ENCODE measurements at regions not wholly inside any gene's neighbourhood (a gene's known extent, or its start where the extent isn't known, plus 50 kb on each side); places are given as distances from the start of the nearest gene placed in this dataset.

GRCh38 chr14:53534841-53535240, 381.7 kb upstream of the DDHD1 start:
- CTCF ChIA-PET = no interaction called here
- DNase-seq = no peak
- Mint-ChIP-seq H3K9me3 (no peaks in the 10 kb centered on the region), H3K27me3 (ENCODE audit: low read depth) (no peaks in the 10 kb centered on the region), H3K36me3 (ENCODE audit: low read depth) (no peaks in the 10 kb centered on the region), H3K27ac (no peak overlapping the region), H3K4me3 (no peak overlapping the region), H3K4me1 (ENCODE audit: low read depth) (no peaks in the 10 kb centered on the region)
- intact Hi-C loops (cut with micrococcal nuclease) = no loop called here

GRCh38 chr14:53533384-53533970, 380.4 kb upstream of the DDHD1 start:
- intact Hi-C loops (cut with micrococcal nuclease) = no loop called here
- CTCF ChIA-PET = no interaction called here

GRCh38 chr14:53532853-53533252, 379.7 kb upstream of the DDHD1 start:
- H3K4me3 Mint-ChIP-seq = no peak overlapping the region
- intact Hi-C loops (cut with micrococcal nuclease) = no loop called here

More at GRCh38 chr14:53533384-53533970, 380.4 kb upstream of the DDHD1 start:
- no peak for DNase-seq
- H3K4me3 Mint-ChIP-seq = no peak overlapping the region
- H3K27me3 Mint-ChIP-seq (ENCODE audit: low read depth) = no peaks in the 10 kb centered on the region
- no peaks in the 10 kb centered on the region for H3K9me3 Mint-ChIP-seq
- H3K36me3 Mint-ChIP-seq (ENCODE audit: low read depth) = no peaks in the 10 kb centered on the region
- H3K27ac Mint-ChIP-seq = no peak overlapping the region
- no peaks in the 10 kb centered on the region for H3K4me1 Mint-ChIP-seq (ENCODE audit: low read depth)

GRCh38 chr14:53531730-53532129, 378.6 kb upstream of the DDHD1 start:
- no peaks in the 10 kb centered on the region for H3K9me3 Mint-ChIP-seq
- no peak overlapping the region for H3K4me3 Mint-ChIP-seq
- no peak overlapping the region for H3K27ac Mint-ChIP-seq
- no peaks in the 10 kb centered on the region for H3K4me1 Mint-ChIP-seq (ENCODE audit: low read depth)
- no peaks in the 10 kb centered on the region for H3K27me3 Mint-ChIP-seq (ENCODE audit: low read depth)
- no peaks in the 10 kb centered on the region for H3K36me3 Mint-ChIP-seq (ENCODE audit: low read depth)
- DNase-seq = no peak
- CTCF ChIA-PET = no interaction called here
- intact Hi-C loops (cut with micrococcal nuclease) = no loop called here

More at GRCh38 chr14:53532853-53533252, 379.7 kb upstream of the DDHD1 start:
- no peak overlapping the region for H3K27ac Mint-ChIP-seq
- CTCF ChIA-PET = no interaction called here
- H3K36me3 Mint-ChIP-seq (ENCODE audit: low read depth) = no peaks in the 10 kb centered on the region
- H3K27me3 Mint-ChIP-seq (ENCODE audit: low read depth) = no peaks in the 10 kb centered on the region
- H3K9me3 Mint-ChIP-seq = no peaks in the 10 kb centered on the region
- H3K4me1 Mint-ChIP-seq (ENCODE audit: low read depth) = no peaks in the 10 kb centered on the region
- DNase-seq = no peak

- CTCF ChIA-PET = no interaction called here
- no peak for DNase-seq
- H3K9me3 Mint-ChIP-seq = no peaks in the 10 kb centered on the region
- no peaks in the 10 kb centered on the region for H3K36me3 Mint-ChIP-seq (ENCODE audit: low read depth)
- H3K4me3 Mint-ChIP-seq = no peak overlapping the region
- no peaks in the 10 kb centered on the region for H3K4me1 Mint-ChIP-seq (ENCODE audit: low read depth)
- H3K27ac Mint-ChIP-seq = no peak overlapping the region
- intact Hi-C loops (cut with micrococcal nuclease) = no loop called here
- no peaks in the 10 kb centered on the region for H3K27me3 Mint-ChIP-seq (ENCODE audit: low read depth)
Measured at GRCh38 chr14:53531156-53531555, 378.0 kb upstream of the DDHD1 start.

GRCh38 chr14:53529519-53529918, 376.4 kb upstream of the DDHD1 start:
- Mint-ChIP-seq H3K4me3 (no peak overlapping the region), H3K27me3 (ENCODE audit: low read depth) (no peaks in the 10 kb centered on the region), H3K27ac (no peak overlapping the region), H3K9me3 (no peaks in the 10 kb centered on the region), H3K4me1 (ENCODE audit: low read depth) (no peaks in the 10 kb centered on the region), H3K36me3 (ENCODE audit: low read depth) (no peaks in the 10 kb centered on the region)
- intact Hi-C loops (cut with micrococcal nuclease) = no loop called here
- CTCF ChIA-PET = no interaction called here
- DNase-seq = no peak

- H3K9me3 Mint-ChIP-seq = no peaks in the 10 kb centered on the region
- H3K4me1 Mint-ChIP-seq (ENCODE audit: low read depth) = no peaks in the 10 kb centered on the region
- H3K4me3 Mint-ChIP-seq = no peak overlapping the region
- H3K36me3 Mint-ChIP-seq (ENCODE audit: low read depth) = no peaks in the 10 kb centered on the region
- intact Hi-C loops (cut with micrococcal nuclease) = no loop called here
- H3K27ac Mint-ChIP-seq = no peak overlapping the region
- no peaks in the 10 kb centered on the region for H3K27me3 Mint-ChIP-seq (ENCODE audit: low read depth)
- DNase-seq = no peak
- CTCF ChIA-PET = no interaction called here
Measured at GRCh38 chr14:53528185-53528671, 375.1 kb upstream of the DDHD1 start.

- no peaks in the 10 kb centered on the region for H3K4me1 Mint-ChIP-seq (ENCODE audit: low read depth)
- H3K36me3 Mint-ChIP-seq (ENCODE audit: low read depth) = no peaks in the 10 kb centered on the region
- no peaks in the 10 kb centered on the region for H3K27me3 Mint-ChIP-seq (ENCODE audit: low read depth)
- H3K27ac Mint-ChIP-seq = no peak overlapping the region
- no peak overlapping the region for H3K4me3 Mint-ChIP-seq
- no peaks in the 10 kb centered on the region for H3K9me3 Mint-ChIP-seq
- CTCF ChIA-PET = no interaction called here
- intact Hi-C loops (cut with micrococcal nuclease) = no loop called here
- no peak for DNase-seq
Measured at GRCh38 chr14:53526200-53526599, 373.1 kb upstream of the DDHD1 start.

- Mint-ChIP-seq H3K36me3 (ENCODE audit: low read depth) (no peaks in the 10 kb centered on the region), H3K27me3 (ENCODE audit: low read depth) (no peaks in the 10 kb centered on the region), H3K9me3 (no peaks in the 10 kb centered on the region), H3K4me3 (no peak overlapping the region), H3K4me1 (ENCODE audit: low read depth) (no peaks in the 10 kb centered on the region), H3K27ac (no peak overlapping the region)
- CTCF ChIA-PET = interaction anchor here (0.6 kb wide), 1 partner anchor 648 kb away, joined by 3 read pairs; no protein-coding TSS in a partner anchor
- no peak for DNase-seq
- intact Hi-C loops (cut with micrococcal nuclease) = no loop called here
Measured at GRCh38 chr14:53525608-53526007, 372.5 kb upstream of the DDHD1 start.

GRCh38 chr14:53524391-53524790, 371.3 kb upstream of the DDHD1 start:
- no peaks in the 10 kb centered on the region for H3K9me3 Mint-ChIP-seq
- no peak for DNase-seq
- CTCF ChIA-PET = interaction anchor here (1.0 kb wide), 1 partner anchor 9 kb away, joined by 3 read pairs; no protein-coding TSS in a partner anchor
- no peaks in the 10 kb centered on the region for H3K36me3 Mint-ChIP-seq (ENCODE audit: low read depth)
- no peak overlapping the region for H3K27ac Mint-ChIP-seq
- no peak overlapping the region for H3K4me3 Mint-ChIP-seq
- no peaks in the 10 kb centered on the region for H3K27me3 Mint-ChIP-seq (ENCODE audit: low read depth)
- intact Hi-C loops (cut with micrococcal nuclease) = no loop called here
- H3K4me1 Mint-ChIP-seq (ENCODE audit: low read depth) = no peaks in the 10 kb centered on the region

- H3K9me3 Mint-ChIP-seq = no peaks in the 10 kb centered on the region
- DNase-seq = no peak
- no peaks in the 10 kb centered on the region for H3K27me3 Mint-ChIP-seq (ENCODE audit: low read depth)
- intact Hi-C loops (cut with micrococcal nuclease) = no loop called here
- no peak overlapping the region for H3K4me3 Mint-ChIP-seq
- H3K36me3 Mint-ChIP-seq (ENCODE audit: low read depth) = no peaks in the 10 kb centered on the region
- CTCF ChIA-PET = no interaction called here
- no peak overlapping the region for H3K27ac Mint-ChIP-seq
- no peaks in the 10 kb centered on the region for H3K4me1 Mint-ChIP-seq (ENCODE audit: low read depth)
Measured at GRCh38 chr14:53523226-53523625, 370.1 kb upstream of the DDHD1 start.

- intact Hi-C loops (cut with micrococcal nuclease) = no loop called here
- Mint-ChIP-seq H3K4me3 (no peak overlapping the region), H3K36me3 (ENCODE audit: low read depth) (no peaks in the 10 kb centered on the region), H3K27ac (no peak overlapping the region), H3K27me3 (ENCODE audit: low read depth) (no peaks in the 10 kb centered on the region), H3K4me1 (ENCODE audit: low read depth) (no peaks in the 10 kb centered on the region), H3K9me3 (no peaks in the 10 kb centered on the region)
- CTCF ChIA-PET = interaction anchor here (0.7 kb wide), 1 partner anchor 94 kb away, joined by 3 read pairs; no protein-coding TSS in a partner anchor
- no peak for DNase-seq
Measured at GRCh38 chr14:53520078-53520928, 367.2 kb upstream of the DDHD1 start.

GRCh38 chr14:53519137-53519536, 366.0 kb upstream of the DDHD1 start:
- DNase-seq = no peak
- no peak overlapping the region for H3K27ac Mint-ChIP-seq
- intact Hi-C loops (cut with micrococcal nuclease) = no loop called here
- CTCF ChIA-PET = no interaction called here
- no peaks in the 10 kb centered on the region for H3K4me1 Mint-ChIP-seq (ENCODE audit: low read depth)
- H3K4me3 Mint-ChIP-seq = no peak overlapping the region
- no peaks in the 10 kb centered on the region for H3K27me3 Mint-ChIP-seq (ENCODE audit: low read depth)
- no peaks in the 10 kb centered on the region for H3K36me3 Mint-ChIP-seq (ENCODE audit: low read depth)
- H3K9me3 Mint-ChIP-seq = no peaks in the 10 kb centered on the region
